ENCODE measurements at regions not wholly inside any gene's neighbourhood (a gene's known extent, or its start where the extent isn't known, plus 50 kb on each side); places are given as distances from the start of the nearest gene placed in this dataset.

GRCh38 chr11:43602670-43603069, 77.9 kb upstream of the HSD17B12 start:
- Histone ChIP-seq H3K27ac (no peak overlapping the region), H3K4me1 (no peaks in the 10 kb centered on the region), H3K27me3 (no peaks in the 10 kb centered on the region), H3K36me3 (no peaks in the 10 kb centered on the region), H3K4me3 (no peak overlapping the region), H3K9me3 (no peaks in the 10 kb centered on the region)
- no peak for TF ChIP-seq CTCF (IDR thresholded peaks at IDR 0.05)
- no peak for DNase-seq (ENCODE audit: low spot score)

- no peak for DNase-seq (ENCODE audit: low spot score)
- no peak for TF ChIP-seq CTCF (IDR thresholded peaks at IDR 0.05)
- H3K4me1 ChIP-seq = no peaks in the 10 kb centered on the region
- H3K4me3 ChIP-seq = no peak overlapping the region
- no peaks in the 10 kb centered on the region for H3K36me3 ChIP-seq
- H3K9me3 ChIP-seq = peaks cover 0 to 12% of the 10 kb centered on the region in 2 donors
- H3K27me3 ChIP-seq = no peaks in the 10 kb centered on the region
- H3K27ac ChIP-seq = no peak overlapping the region
These were observed 66.3 kb upstream of the HSD17B12 start for GRCh38 chr11:43614214-43614613.

GRCh38 chr11:43619863-43620505, 60.6 kb upstream of the HSD17B12 start:
- Histone ChIP-seq H3K4me3 (no peak overlapping the region), H3K9me3 (no peaks in the 10 kb centered on the region), H3K4me1 (no peaks in the 10 kb centered on the region), H3K27me3 (no peaks in the 10 kb centered on the region), H3K36me3 (no peaks in the 10 kb centered on the region), H3K27ac (no peak overlapping the region)
- DNase-seq (ENCODE audit: low spot score) = no peak
- TF ChIP-seq CTCF (IDR thresholded peaks at IDR 0.05) = no peak

GRCh38 chr11:43626798-43627197, 53.7 kb upstream of the HSD17B12 start:
- no peak for DNase-seq (ENCODE audit: low spot score)
- TF ChIP-seq CTCF (IDR thresholded peaks at IDR 0.05) = no peak
- no peaks in the 10 kb centered on the region for H3K4me1 ChIP-seq
- H3K9me3 ChIP-seq = no peaks in the 10 kb centered on the region
- H3K27ac ChIP-seq = no peak overlapping the region
- H3K4me3 ChIP-seq = no peak overlapping the region
- H3K36me3 ChIP-seq = no peaks in the 10 kb centered on the region
- no peaks in the 10 kb centered on the region for H3K27me3 ChIP-seq

MicroRNAs encoded in the stretch of these regions (microRNA counts, 767-probe panel; counts per million panel counts)
- microRNA hsa-miR-129-2-3p = 0 to 2,154 counts per million in 2 donors
- microRNA hsa-miR-129-5p = 0 to 31.0 counts per million in 2 donors
- microRNA hsa-miR-670 = 0 to 31.0 counts per million in 2 donors

Small RNA genes lying in the stretch of these regions (microRNA-seq; reads per million reads assigned to microRNA genes)
- gene MIR129-2 (ENCODE audit: borderline number of aligned reads in 2 of 2, borderline replicate concordance in 1 of 2) (0 to 2.8 reads per million in 2 donors), gene MIR670 (ENCODE audit: borderline number of aligned reads in 2 of 2, borderline replicate concordance in 1 of 2) (0 reads per million in 2 donors)

Measured in right atrium auricular region (tissue), 2 donors.